Keratinocyte (primary cell): ENCODE measurements at regions not wholly inside any gene's neighbourhood (a gene's known extent, or its start where the extent isn't known, plus 50 kb on each side); places are given as distances from the start of the nearest gene placed in this dataset.

Source experiments
- DNase-seq: peaks from one replicate; pipeline ENCODE4 v3.0.0-alpha.2; 2011; ENCODE audit warnings: low read depth, missing footprints, low spot score
- FAIRE-seq: peaks from 2 replicates; lab custom pipeline; 2011; peaks lifted over from hg19 to GRCh38; lab: Jason Lieb, UNC
- H2AFZ ChIP-seq: 2 replicates; pipeline ENCODE4 v1.6.0; 2012; ENCODE audit warnings: low read length, control low read depth, inconsistent platforms; ENCODE audit not compliant: control insufficient read depth
- H3K27ac ChIP-seq: 2 replicates; pipeline ENCODE4 v1.5.1; 2011; ENCODE audit warnings: low read length; ENCODE audit not compliant: control insufficient read depth, insufficient read depth
- H3K27me3 ChIP-seq: 3 replicates; pipeline ENCODE4 v1.6.0; 2011; ENCODE audit warnings: low read length; ENCODE audit not compliant: control insufficient read depth, insufficient read depth; ENCODE audit errors: extremely low read depth
- H3K36me3 ChIP-seq, 2 experiments: 2 replicates in 1 of 2; 3 replicates in 1 of 2; pipeline ENCODE4 v1.5.1; 2011; ENCODE audit warnings: low read length in 2 of 2, mild to moderate bottlenecking in 1 of 2; ENCODE audit not compliant: control insufficient read depth in 2 of 2, insufficient read depth in 2 of 2; ENCODE audit errors: extremely low read depth in 1 of 2
- H3K4me1 ChIP-seq: 3 replicates; pipeline ENCODE4 v1.5.1; 2011; ENCODE audit warnings: low read length; ENCODE audit not compliant: control insufficient read depth, insufficient read depth; ENCODE audit errors: extremely low read depth
- H3K4me2 ChIP-seq: 3 replicates; pipeline ENCODE4 v1.6.0; 2011; ENCODE audit warnings: low read depth, low read length; ENCODE audit not compliant: control insufficient read depth, insufficient read depth; ENCODE audit errors: extremely low read depth
- H3K4me3 ChIP-seq, 3 experiments: fragments of 200-600 bp in 1 of 3; sonication (generic) in 1 of 3; 2 replicates in 2 of 3; 3 replicates in 1 of 3; pipeline ENCODE4 v1.5.1; 2011 to 2016; ENCODE audit warnings: low read length in 3 of 3, mild to moderate bottlenecking in 3 of 3, control low read depth in 2 of 3, inconsistent platforms in 1 of 3, low read depth in 1 of 3, mixed read lengths in 1 of 3, mixed run types in 1 of 3, moderate library complexity in 1 of 3; ENCODE audit not compliant: control insufficient read depth in 2 of 3, insufficient read depth in 2 of 3; ENCODE audit errors: extremely low read depth in 1 of 3
- H3K79me2 ChIP-seq: 2 replicates; pipeline ENCODE4 v1.6.0; 2012; ENCODE audit warnings: low read length; ENCODE audit not compliant: control insufficient read depth, insufficient read depth
- H3K9ac ChIP-seq: 3 replicates; pipeline ENCODE4 v1.6.0; 2011; ENCODE audit warnings: low read length; ENCODE audit not compliant: control insufficient read depth, insufficient read depth; ENCODE audit errors: extremely low read depth
- H3K9me1 ChIP-seq: 3 replicates; pipeline ENCODE4 v1.6.0; 2011; ENCODE audit warnings: low read length; ENCODE audit not compliant: control insufficient read depth, insufficient read depth; ENCODE audit errors: extremely low read depth
- H3K9me3 ChIP-seq: 2 replicates; pipeline ENCODE4 v1.5.1; 2012; ENCODE audit warnings: low read depth, low read length; ENCODE audit not compliant: control insufficient read depth
- H4K20me1 ChIP-seq: 3 replicates; pipeline ENCODE4 v1.6.0; 2011; ENCODE audit warnings: low read length; ENCODE audit not compliant: control insufficient read depth, insufficient read depth; ENCODE audit errors: extremely low read depth
- CTCF ChIP-seq, 3 experiments: IDR thresholded peaks in 1 of 3; conservative IDR thresholded peaks in 1 of 3; optimal IDR thresholded peaks in 1 of 3; 2 replicates in 2 of 3; 3 replicates in 1 of 3; pipeline versions ENCODE3 to v1.5.1; 2011; ENCODE audit warnings: low read length in 3 of 3, mild to moderate bottlenecking in 3 of 3, moderate library complexity in 2 of 3, control low read depth in 1 of 3, inconsistent platforms in 1 of 3; ENCODE audit not compliant: insufficient read depth in 2 of 3; ENCODE audit errors: extremely low read depth in 1 of 3
- EZH2 ChIP-seq: IDR thresholded peaks from one replicate; pipeline ENCODE4 v1.6.1; 2012; ENCODE audit warnings: inconsistent platforms, mild to moderate bottlenecking, low read length, moderate library complexity
- dilution Hi-C: fragments of 300-500 bp; cut with MboI; formaldehyde crosslinking; loops from one replicate; pipeline ENCODE4 v1.7.0; 2020; ENCODE audit warnings: low sequenced_read_pairs; ENCODE audit not compliant: extremely low pct_ligation_motif_present

GRCh38 chr12:108442067-108442466 is 73.0 kb upstream of the FICD start:
- no peak overlapping the region for H3K9ac ChIP-seq
- H3K27me3 ChIP-seq, result no peaks in the 10 kb centered on the region
- H3K4me1 ChIP-seq, result peaks cover 11% of the 10 kb centered on the region
- H3K4me3 ChIP-seq, result no peak overlapping the region
- peak; percentile 53 for FAIRE-seq
- no peak overlapping the region for H3K27ac ChIP-seq
- no peaks in the 10 kb centered on the region for H4K20me1 ChIP-seq
- H2AFZ ChIP-seq, result peak overlapping the region; percentile 63
- no peaks in the 10 kb centered on the region for H3K79me2 ChIP-seq
- DNase-seq, result no peak
- peak overlapping the region; percentile 32 for H3K4me2 ChIP-seq
- dilution Hi-C loops, result no loop called here
- H3K9me3 ChIP-seq, result no peaks in the 10 kb centered on the region
- H3K36me3 ChIP-seq, result no peaks in the 10 kb centered on the region
- no peaks in the 10 kb centered on the region for H3K9me1 ChIP-seq
- no peak for TF ChIP-seq CTCF (optimal IDR thresholded peaks at IDR 0.05 in 1 of 3, IDR thresholded peaks at IDR 0.05 in 1 of 3, conservative IDR thresholded peaks at IDR 0.05 in 1 of 3; ENCODE audit: extremely low read depth in 1 of 3, insufficient read depth in 2 of 3, low read length in 3 of 3)

DNA sequence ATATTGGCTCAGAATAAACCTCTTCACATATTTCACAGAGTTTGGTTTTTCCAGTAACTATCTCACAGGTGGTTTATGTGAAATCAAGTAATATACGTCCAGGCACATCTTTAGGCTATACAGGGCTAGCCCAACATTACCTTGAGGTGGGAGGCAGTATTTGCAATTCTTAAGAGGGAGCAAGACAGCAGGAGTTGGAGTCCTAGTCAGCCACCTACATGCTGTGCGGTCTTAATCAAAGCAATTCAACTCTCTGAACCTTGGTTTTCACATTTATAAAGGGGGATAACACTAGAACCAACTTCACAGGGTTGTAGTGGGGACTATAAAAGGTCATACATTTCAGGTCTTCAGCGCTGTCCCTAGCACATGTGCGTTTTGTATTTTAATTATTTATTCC is 73.5 kb upstream of the FICD start:
- Histone ChIP-seq H3K9me1 (no peaks in the 10 kb centered on the region), H3K4me2 (no peak overlapping the region), H3K27ac (no peak overlapping the region), H3K4me1 (peaks cover 6% of the 10 kb centered on the region), H3K9ac (no peak overlapping the region), H3K9me3 (no peaks in the 10 kb centered on the region), H3K4me3 (no peak overlapping the region), H3K27me3 (no peaks in the 10 kb centered on the region), H3K36me3 (no peaks in the 10 kb centered on the region), H4K20me1 (no peaks in the 10 kb centered on the region), H3K79me2 (no peaks in the 10 kb centered on the region), H2AFZ (no peak overlapping the region)
- dilution Hi-C loops, result no loop called here
- TF ChIP-seq EZH2 (no peak), CTCF (optimal IDR thresholded peaks at IDR 0.05 in 1 of 3, IDR thresholded peaks at IDR 0.05 in 1 of 3, conservative IDR thresholded peaks at IDR 0.05 in 1 of 3; ENCODE audit: extremely low read depth in 1 of 3, insufficient read depth in 2 of 3, low read length in 3 of 3) (no peak)
- no peak for FAIRE-seq
- DNase-seq, result no peak
